ENCODE measurements at regions not wholly inside any gene's neighbourhood (a gene's known extent, or its start where the extent isn't known, plus 50 kb on each side); places are given as distances from the start of the nearest gene placed in this dataset.

DNA sequence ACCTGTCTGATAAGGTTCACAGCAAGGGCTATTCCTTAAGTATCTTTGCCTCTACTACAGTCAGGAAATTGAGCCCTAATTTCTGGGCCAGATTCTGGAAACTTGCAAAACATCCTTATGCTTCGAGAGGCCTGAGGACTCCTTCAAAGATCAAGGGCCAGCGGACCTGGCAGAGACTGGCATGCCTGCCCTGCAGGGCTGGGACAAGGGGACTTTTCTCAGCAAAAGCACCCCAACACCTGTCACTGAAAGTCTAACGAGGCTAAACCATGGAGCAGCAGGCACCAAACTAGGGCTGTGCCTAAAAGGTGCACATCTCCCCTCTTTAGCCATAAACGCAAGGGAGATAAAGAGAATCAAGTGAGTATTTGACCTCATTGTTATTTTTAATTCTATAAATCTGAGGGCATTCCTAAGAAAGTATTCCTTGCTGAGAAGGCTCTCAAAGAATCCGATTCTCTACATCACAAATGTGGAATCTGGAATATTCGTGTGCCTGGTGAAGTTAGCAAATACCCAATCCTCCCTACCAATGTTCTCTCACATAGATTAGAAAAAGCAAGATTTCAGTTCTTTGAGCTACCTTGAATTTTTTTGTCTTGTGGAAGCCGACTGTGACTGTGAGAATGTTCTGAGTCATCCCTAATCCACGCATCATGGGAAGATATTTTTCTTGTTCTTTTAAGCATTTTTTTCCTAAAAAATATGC lies 328.2 kb upstream of the NOVA1 start:
- H3K36me3 ChIP-seq = no peaks in the 10 kb centered on the region
- H3K4me1 ChIP-seq (ENCODE audit: control insufficient read depth in 1 of 2, low read depth in 2 of 2) = no peaks in the 10 kb centered on the region
- DNase-seq (ENCODE audit: low spot score) (no peak), ATAC-seq (ENCODE audit: insufficient number of reproducible peaks, low FRiP score, low read depth) (no peak)
- no peak overlapping the region for H3K4me3 ChIP-seq
- no peaks in the 10 kb centered on the region for H3K9me3 ChIP-seq
- H3K27me3 ChIP-seq (replicated peaks; ENCODE audit: insufficient read depth) = no peaks in the 10 kb centered on the region
- H3K27ac ChIP-seq = no peak overlapping the region
- TF ChIP-seq, protein P1, sequence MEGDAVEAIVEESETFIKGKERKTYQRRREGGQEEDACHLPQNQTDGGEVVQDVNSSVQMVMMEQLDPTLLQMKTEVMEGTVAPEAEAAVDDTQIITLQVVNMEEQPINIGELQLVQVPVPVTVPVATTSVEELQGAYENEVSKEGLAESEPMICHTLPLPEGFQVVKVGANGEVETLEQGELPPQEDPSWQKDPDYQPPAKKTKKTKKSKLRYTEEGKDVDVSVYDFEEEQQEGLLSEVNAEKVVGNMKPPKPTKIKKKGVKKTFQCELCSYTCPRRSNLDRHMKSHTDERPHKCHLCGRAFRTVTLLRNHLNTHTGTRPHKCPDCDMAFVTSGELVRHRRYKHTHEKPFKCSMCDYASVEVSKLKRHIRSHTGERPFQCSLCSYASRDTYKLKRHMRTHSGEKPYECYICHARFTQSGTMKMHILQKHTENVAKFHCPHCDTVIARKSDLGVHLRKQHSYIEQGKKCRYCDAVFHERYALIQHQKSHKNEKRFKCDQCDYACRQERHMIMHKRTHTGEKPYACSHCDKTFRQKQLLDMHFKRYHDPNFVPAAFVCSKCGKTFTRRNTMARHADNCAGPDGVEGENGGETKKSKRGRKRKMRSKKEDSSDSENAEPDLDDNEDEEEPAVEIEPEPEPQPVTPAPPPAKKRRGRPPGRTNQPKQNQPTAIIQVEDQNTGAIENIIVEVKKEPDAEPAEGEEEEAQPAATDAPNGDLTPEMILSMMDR (IDR thresholded peaks at IDR 0.05) = no peak

DNA sequence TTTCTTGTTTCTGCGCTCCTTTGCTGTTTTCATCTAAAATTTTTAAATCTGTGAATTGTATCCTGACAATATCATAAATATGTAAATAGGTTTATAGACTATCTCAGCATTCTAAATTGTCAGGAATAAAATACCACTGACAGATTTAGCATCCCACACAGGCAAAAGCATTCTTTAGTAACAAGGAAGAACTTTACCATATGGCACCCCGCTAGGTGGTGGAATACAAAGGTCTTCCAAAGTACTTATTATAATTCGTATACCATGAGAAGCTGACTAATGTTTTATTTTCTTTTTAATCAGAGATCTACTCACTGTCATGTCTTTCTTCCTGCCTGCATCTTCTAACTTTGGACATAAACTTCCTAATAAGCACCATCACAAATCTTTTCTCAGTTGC lies 328.8 kb upstream of the NOVA1 start:
- Histone ChIP-seq H3K4me1 (ENCODE audit: control insufficient read depth in 1 of 2, low read depth in 2 of 2) (no peaks in the 10 kb centered on the region), H3K4me3 (no peak overlapping the region), H3K36me3 (no peaks in the 10 kb centered on the region), H3K27me3 (replicated peaks; ENCODE audit: insufficient read depth) (no peaks in the 10 kb centered on the region), H3K9me3 (no peaks in the 10 kb centered on the region), H3K27ac (no peak overlapping the region)
- ATAC-seq (ENCODE audit: insufficient number of reproducible peaks, low FRiP score, low read depth) (no peak), DNase-seq (ENCODE audit: low spot score) (no peak)
- TF ChIP-seq, protein P1 (IDR thresholded peaks at IDR 0.05) = no peak

DNA sequence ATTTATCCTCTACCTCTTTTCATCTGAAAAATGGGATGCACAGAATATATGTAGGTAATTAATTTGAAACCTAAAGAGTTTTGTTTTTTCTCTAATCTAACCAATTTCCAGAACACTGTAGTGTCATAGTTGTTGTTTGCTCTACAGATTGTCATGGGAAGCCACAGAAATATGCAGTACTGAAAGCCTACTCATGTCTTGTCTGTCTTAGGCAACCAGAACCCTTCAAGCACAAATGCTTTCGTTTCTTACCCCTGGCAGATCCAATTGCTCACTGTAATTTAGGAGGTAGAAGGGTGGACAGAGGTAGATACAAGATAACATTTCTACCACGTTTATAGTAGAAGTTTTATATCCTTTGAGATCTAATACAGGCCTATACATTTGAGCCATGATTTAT lies 330.2 kb upstream of the NOVA1 start:
- no peak for DNase-seq (ENCODE audit: low spot score)
- Histone ChIP-seq H3K27me3 (replicated peaks; ENCODE audit: insufficient read depth) (no peaks in the 10 kb centered on the region), H3K4me3 (no peak overlapping the region), H3K27ac (no peak overlapping the region), H3K36me3 (no peaks in the 10 kb centered on the region), H3K4me1 (ENCODE audit: control insufficient read depth in 1 of 2, low read depth in 2 of 2) (no peaks in the 10 kb centered on the region), H3K9me3 (no peaks in the 10 kb centered on the region)
- TF ChIP-seq, protein P1 (IDR thresholded peaks at IDR 0.05) = no peak
- ATAC-seq (ENCODE audit: insufficient number of reproducible peaks, low FRiP score, low read depth) = no peak

DNA sequence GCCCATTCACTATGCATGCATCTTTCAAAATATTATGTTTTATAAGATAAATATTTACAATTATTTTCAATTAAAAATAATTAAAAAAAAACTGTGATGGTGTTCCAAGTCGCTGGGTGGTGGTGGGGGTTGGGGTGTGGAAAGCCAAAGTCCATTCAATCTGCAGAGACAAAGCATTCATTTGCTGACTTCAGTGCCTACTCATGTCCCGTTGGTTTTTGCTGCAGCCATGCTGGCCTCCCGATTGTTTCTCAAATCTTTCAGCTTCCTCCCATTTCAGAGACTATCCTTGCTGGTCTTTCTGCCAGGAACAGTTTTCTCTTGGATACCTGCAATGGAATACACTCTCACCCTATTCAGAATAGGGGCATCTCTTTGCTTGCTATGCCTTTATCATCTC lies 331.5 kb upstream of the NOVA1 start:
- TF ChIP-seq, protein P1 (IDR thresholded peaks at IDR 0.05) = no peak
- ATAC-seq (ENCODE audit: insufficient number of reproducible peaks, low FRiP score, low read depth) (no peak), DNase-seq (ENCODE audit: low spot score) (no peak)
- no peak overlapping the region for H3K27ac ChIP-seq
- H3K36me3 ChIP-seq = no peaks in the 10 kb centered on the region
- H3K4me3 ChIP-seq = no peak overlapping the region
- no peaks in the 10 kb centered on the region for H3K4me1 ChIP-seq (ENCODE audit: control insufficient read depth in 1 of 2, low read depth in 2 of 2)
- no peaks in the 10 kb centered on the region for H3K9me3 ChIP-seq
- no peaks in the 10 kb centered on the region for H3K27me3 ChIP-seq (replicated peaks; ENCODE audit: insufficient read depth)

DNA sequence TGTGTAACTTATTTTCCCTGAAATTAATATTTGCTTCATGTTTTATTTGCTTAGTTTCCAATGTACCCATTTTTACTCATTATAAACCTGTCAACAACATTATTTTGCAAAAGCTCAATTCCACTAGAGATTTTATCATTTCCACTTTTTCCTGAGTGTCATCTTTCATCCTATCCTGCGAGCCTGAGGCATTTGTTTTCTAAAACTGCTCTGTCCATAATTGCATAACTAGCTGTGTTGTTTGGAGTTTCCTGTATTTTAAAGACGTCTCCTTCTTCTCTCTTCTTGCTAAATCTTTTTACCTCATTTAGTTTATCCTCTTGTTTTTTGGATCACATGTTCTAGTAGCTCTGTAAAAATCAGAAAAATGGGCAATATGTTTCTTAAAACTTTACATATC lies 332.7 kb upstream of the NOVA1 start:
- no peak overlapping the region for H3K4me3 ChIP-seq
- H3K4me1 ChIP-seq (ENCODE audit: control insufficient read depth in 1 of 2, low read depth in 2 of 2) = no peaks in the 10 kb centered on the region
- ATAC-seq (ENCODE audit: insufficient number of reproducible peaks, low FRiP score, low read depth) (no peak), DNase-seq (ENCODE audit: low spot score) (no peak)
- H3K36me3 ChIP-seq = no peaks in the 10 kb centered on the region
- H3K27me3 ChIP-seq (replicated peaks; ENCODE audit: insufficient read depth) = no peaks in the 10 kb centered on the region
- H3K27ac ChIP-seq = no peak overlapping the region
- TF ChIP-seq, protein P1 (IDR thresholded peaks at IDR 0.05) = no peak
- no peaks in the 10 kb centered on the region for H3K9me3 ChIP-seq
